Keratinocyte (primary cell): ENCODE measurements at regions not wholly inside any gene's neighbourhood (a gene's known extent, or its start where the extent isn't known, plus 50 kb on each side); places are given as distances from the start of the nearest gene placed in this dataset.

Experiments
- DNase-seq: peaks from one replicate; pipeline ENCODE4 v3.0.0-alpha.2; 2011; ENCODE audit warnings: low read depth, missing footprints, low spot score
- FAIRE-seq: peaks from 2 replicates; lab custom pipeline; 2011; peaks lifted over from hg19 to GRCh38; lab: Jason Lieb, UNC
- H2AFZ ChIP-seq: 2 replicates; pipeline ENCODE4 v1.6.0; 2012; ENCODE audit warnings: low read length, control low read depth, inconsistent platforms; ENCODE audit not compliant: control insufficient read depth
- H3K27ac ChIP-seq: 2 replicates; pipeline ENCODE4 v1.5.1; 2011; ENCODE audit warnings: low read length; ENCODE audit not compliant: control insufficient read depth, insufficient read depth
- H3K27me3 ChIP-seq: 3 replicates; pipeline ENCODE4 v1.6.0; 2011; ENCODE audit warnings: low read length; ENCODE audit not compliant: control insufficient read depth, insufficient read depth; ENCODE audit errors: extremely low read depth
- H3K36me3 ChIP-seq, 2 experiments: 2 replicates in 1 of 2; 3 replicates in 1 of 2; pipeline ENCODE4 v1.5.1; 2011; ENCODE audit warnings: low read length in 2 of 2, mild to moderate bottlenecking in 1 of 2; ENCODE audit not compliant: control insufficient read depth in 2 of 2, insufficient read depth in 2 of 2; ENCODE audit errors: extremely low read depth in 1 of 2
- H3K4me1 ChIP-seq: 3 replicates; pipeline ENCODE4 v1.5.1; 2011; ENCODE audit warnings: low read length; ENCODE audit not compliant: control insufficient read depth, insufficient read depth; ENCODE audit errors: extremely low read depth
- H3K4me2 ChIP-seq: 3 replicates; pipeline ENCODE4 v1.6.0; 2011; ENCODE audit warnings: low read depth, low read length; ENCODE audit not compliant: control insufficient read depth, insufficient read depth; ENCODE audit errors: extremely low read depth
- H3K4me3 ChIP-seq, 3 experiments: fragments of 200-600 bp in 1 of 3; sonication (generic) in 1 of 3; 2 replicates in 2 of 3; 3 replicates in 1 of 3; pipeline ENCODE4 v1.5.1; 2011 to 2016; ENCODE audit warnings: low read length in 3 of 3, mild to moderate bottlenecking in 3 of 3, control low read depth in 2 of 3, inconsistent platforms in 1 of 3, low read depth in 1 of 3, mixed read lengths in 1 of 3, mixed run types in 1 of 3, moderate library complexity in 1 of 3; ENCODE audit not compliant: control insufficient read depth in 2 of 3, insufficient read depth in 2 of 3; ENCODE audit errors: extremely low read depth in 1 of 3
- H3K79me2 ChIP-seq: 2 replicates; pipeline ENCODE4 v1.6.0; 2012; ENCODE audit warnings: low read length; ENCODE audit not compliant: control insufficient read depth, insufficient read depth
- H3K9ac ChIP-seq: 3 replicates; pipeline ENCODE4 v1.6.0; 2011; ENCODE audit warnings: low read length; ENCODE audit not compliant: control insufficient read depth, insufficient read depth; ENCODE audit errors: extremely low read depth
- H3K9me1 ChIP-seq: 3 replicates; pipeline ENCODE4 v1.6.0; 2011; ENCODE audit warnings: low read length; ENCODE audit not compliant: control insufficient read depth, insufficient read depth; ENCODE audit errors: extremely low read depth
- H3K9me3 ChIP-seq: 2 replicates; pipeline ENCODE4 v1.5.1; 2012; ENCODE audit warnings: low read depth, low read length; ENCODE audit not compliant: control insufficient read depth
- H4K20me1 ChIP-seq: 3 replicates; pipeline ENCODE4 v1.6.0; 2011; ENCODE audit warnings: low read length; ENCODE audit not compliant: control insufficient read depth, insufficient read depth; ENCODE audit errors: extremely low read depth
- EZH2 ChIP-seq: IDR thresholded peaks from one replicate; pipeline ENCODE4 v1.6.1; 2012; ENCODE audit warnings: inconsistent platforms, mild to moderate bottlenecking, low read length, moderate library complexity
- dilution Hi-C: fragments of 300-500 bp; cut with MboI; formaldehyde crosslinking; loops from one replicate; pipeline ENCODE4 v1.7.0; 2020; ENCODE audit warnings: low sequenced_read_pairs; ENCODE audit not compliant: extremely low pct_ligation_motif_present
- TF ChIP-seq, protein P1 (sequence below), 3 experiments: IDR thresholded peaks in 1 of 3; conservative IDR thresholded peaks in 1 of 3; optimal IDR thresholded peaks in 1 of 3; 2 replicates in 2 of 3; 3 replicates in 1 of 3; pipeline versions ENCODE3 to v1.5.1; 2011; ENCODE audit warnings: low read length in 3 of 3, mild to moderate bottlenecking in 3 of 3, moderate library complexity in 2 of 3, control low read depth in 1 of 3, inconsistent platforms in 1 of 3; ENCODE audit not compliant: insufficient read depth in 2 of 3; ENCODE audit errors: extremely low read depth in 1 of 3

GRCh38 chr3:5343459-5343858 is 156.0 kb downstream of the EDEM1 start:
- H3K79me2 ChIP-seq = no peaks in the 10 kb centered on the region

GRCh38 chr3:5344707-5345106 is 157.2 kb downstream of the EDEM1 start:
- Histone ChIP-seq H3K4me3 (no peak overlapping the region), H3K9ac (no peak overlapping the region), H4K20me1 (no peaks in the 10 kb centered on the region), H3K9me1 (no peaks in the 10 kb centered on the region), H3K4me2 (no peak overlapping the region), H3K36me3 (no peaks in the 10 kb centered on the region), H3K4me1 (no peaks in the 10 kb centered on the region), H2AFZ (no peak overlapping the region), H3K79me2 (no peaks in the 10 kb centered on the region), H3K27me3 (no peaks in the 10 kb centered on the region), H3K9me3 (no peaks in the 10 kb centered on the region), H3K27ac (no peak overlapping the region)
- dilution Hi-C loops = no loop called here
- DNase-seq = no peak
- TF ChIP-seq, protein P1, sequence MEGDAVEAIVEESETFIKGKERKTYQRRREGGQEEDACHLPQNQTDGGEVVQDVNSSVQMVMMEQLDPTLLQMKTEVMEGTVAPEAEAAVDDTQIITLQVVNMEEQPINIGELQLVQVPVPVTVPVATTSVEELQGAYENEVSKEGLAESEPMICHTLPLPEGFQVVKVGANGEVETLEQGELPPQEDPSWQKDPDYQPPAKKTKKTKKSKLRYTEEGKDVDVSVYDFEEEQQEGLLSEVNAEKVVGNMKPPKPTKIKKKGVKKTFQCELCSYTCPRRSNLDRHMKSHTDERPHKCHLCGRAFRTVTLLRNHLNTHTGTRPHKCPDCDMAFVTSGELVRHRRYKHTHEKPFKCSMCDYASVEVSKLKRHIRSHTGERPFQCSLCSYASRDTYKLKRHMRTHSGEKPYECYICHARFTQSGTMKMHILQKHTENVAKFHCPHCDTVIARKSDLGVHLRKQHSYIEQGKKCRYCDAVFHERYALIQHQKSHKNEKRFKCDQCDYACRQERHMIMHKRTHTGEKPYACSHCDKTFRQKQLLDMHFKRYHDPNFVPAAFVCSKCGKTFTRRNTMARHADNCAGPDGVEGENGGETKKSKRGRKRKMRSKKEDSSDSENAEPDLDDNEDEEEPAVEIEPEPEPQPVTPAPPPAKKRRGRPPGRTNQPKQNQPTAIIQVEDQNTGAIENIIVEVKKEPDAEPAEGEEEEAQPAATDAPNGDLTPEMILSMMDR (optimal IDR thresholded peaks at IDR 0.05 in 1 of 3, IDR thresholded peaks at IDR 0.05 in 1 of 3, conservative IDR thresholded peaks at IDR 0.05 in 1 of 3; ENCODE audit: extremely low read depth in 1 of 3, insufficient read depth in 2 of 3, low read length in 3 of 3) = no peak
- no peak for TF ChIP-seq EZH2
- FAIRE-seq = no peak

More at GRCh38 chr3:5343459-5343858, 156.0 kb downstream of the EDEM1 start:
- FAIRE-seq (no peak), DNase-seq (no peak)
- no peaks in the 10 kb centered on the region for H3K9me3 ChIP-seq
- no peaks in the 10 kb centered on the region for H3K4me1 ChIP-seq
- H3K27ac ChIP-seq = no peak overlapping the region
- H2AFZ ChIP-seq = no peak overlapping the region
- no peaks in the 10 kb centered on the region for H3K9me1 ChIP-seq
- no peak overlapping the region for H3K4me2 ChIP-seq
- H4K20me1 ChIP-seq = no peaks in the 10 kb centered on the region
- H3K36me3 ChIP-seq = no peaks in the 10 kb centered on the region
- no peak overlapping the region for H3K9ac ChIP-seq
- TF ChIP-seq, protein P1 (optimal IDR thresholded peaks at IDR 0.05 in 1 of 3, IDR thresholded peaks at IDR 0.05 in 1 of 3, conservative IDR thresholded peaks at IDR 0.05 in 1 of 3; ENCODE audit: extremely low read depth in 1 of 3, insufficient read depth in 2 of 3, low read length in 3 of 3) = no peak
- no peak for TF ChIP-seq EZH2
- dilution Hi-C loops = no loop called here
- no peaks in the 10 kb centered on the region for H3K27me3 ChIP-seq
- H3K4me3 ChIP-seq = no peak overlapping the region
